H9 (cell line): ENCODE measurements at regions not wholly inside any gene's neighbourhood (a gene's known extent, or its start where the extent isn't known, plus 50 kb on each side); places are given as distances from the start of the nearest gene placed in this dataset.
A peak's percentile ranks its signal among the peaks of the same experiment; 100 is the strongest.

Experiments used
- DNase-seq: peaks from one replicate; pipeline ENCODE4 v3.0.0-alpha.2; 2017
- H2AFZ ChIP-seq: one replicate; pipeline ENCODE4 v1.6.1; 2013; ENCODE audit warnings: mild to moderate bottlenecking, low read length, control low read depth, moderate library complexity
- H2AK5ac ChIP-seq: 2 replicates; pipeline ENCODE4 v1.6.1; 2013; ENCODE audit warnings: low read length, control low read depth, mixed read lengths; ENCODE audit not compliant: insufficient read length
- H2BK120ac ChIP-seq: one replicate; pipeline ENCODE4 v1.6.1; 2013; ENCODE audit warnings: low read depth, mild to moderate bottlenecking, low read length, control low read depth, inconsistent platforms; ENCODE audit not compliant: poor library complexity, severe bottlenecking
- H2BK12ac ChIP-seq: 2 replicates; pipeline ENCODE4 v1.6.1; 2013; ENCODE audit warnings: low read length, control low read depth, mixed read lengths, low read depth; ENCODE audit not compliant: insufficient read length
- H2BK15ac ChIP-seq: 2 replicates; pipeline ENCODE4 v1.6.1; 2013; ENCODE audit warnings: low read depth, low read length, control low read depth
- H2BK20ac ChIP-seq: one replicate; pipeline ENCODE4 v1.6.1; 2013; ENCODE audit warnings: low read depth, mild to moderate bottlenecking, low read length, control low read depth, inconsistent platforms; ENCODE audit not compliant: poor library complexity, severe bottlenecking
- H2BK5ac ChIP-seq: 2 replicates; pipeline ENCODE4 v1.6.1; 2013; ENCODE audit warnings: low read length, control low read depth, mixed read lengths; ENCODE audit not compliant: insufficient read length
- H3K14ac ChIP-seq: 2 replicates; pipeline ENCODE4 v1.6.1; 2013; ENCODE audit warnings: low read length, control low read depth; ENCODE audit not compliant: insufficient read depth
- H3K18ac ChIP-seq: 2 replicates; pipeline ENCODE4 v1.6.1; 2013; ENCODE audit warnings: low read depth, mild to moderate bottlenecking, mixed read lengths, low read length, control low read depth; ENCODE audit not compliant: insufficient read length
- H3K23ac ChIP-seq: 2 replicates; pipeline ENCODE4 v1.6.1; 2013; ENCODE audit warnings: low read length, control low read depth, mixed read lengths, low read depth; ENCODE audit not compliant: insufficient read length
- H3K23me2 ChIP-seq: 2 replicates; pipeline ENCODE4 v1.6.1; 2013; ENCODE audit warnings: low read depth, mild to moderate bottlenecking, mixed read lengths, low read length, control low read depth; ENCODE audit not compliant: insufficient read length, poor library complexity, severe bottlenecking
- H3K27ac ChIP-seq: 2 replicates; pipeline ENCODE4 v1.5.1; 2013; ENCODE audit warnings: low read length, control low read depth, mixed read lengths, low read depth; ENCODE audit not compliant: insufficient read length
- H3K27me3 ChIP-seq: 2 replicates; pipeline ENCODE4 v1.6.1; 2013; ENCODE audit warnings: low read length, control low read depth, inconsistent platforms; ENCODE audit not compliant: insufficient read depth
- H3K4ac ChIP-seq: 2 replicates; pipeline ENCODE4 v1.6.1; 2013; ENCODE audit warnings: low read depth, mild to moderate bottlenecking, control low read depth, inconsistent platforms, low read length, moderate library complexity
- H3K4me1 ChIP-seq: 2 replicates; pipeline ENCODE4 v1.6.1; 2013; ENCODE audit warnings: low read length, control low read depth, inconsistent platforms; ENCODE audit not compliant: insufficient read depth
- H3K4me2 ChIP-seq: 2 replicates; pipeline ENCODE4 v1.6.1; 2013; ENCODE audit warnings: low read length, control low read depth, mixed read lengths; ENCODE audit not compliant: insufficient read length, insufficient read depth
- H3K56ac ChIP-seq: 2 replicates; pipeline ENCODE4 v1.6.1; 2013; ENCODE audit warnings: low read depth, mild to moderate bottlenecking, mixed read lengths, low read length, control low read depth; ENCODE audit not compliant: insufficient read length
- H3K79me1 ChIP-seq: 2 replicates; pipeline ENCODE4 v1.6.1; 2013; ENCODE audit warnings: low read depth, mild to moderate bottlenecking, moderate library complexity, low read length, control low read depth, inconsistent platforms; ENCODE audit not compliant: insufficient read depth, poor library complexity, severe bottlenecking
- H3K79me2 ChIP-seq: 2 replicates; pipeline ENCODE4 v1.6.1; 2013; ENCODE audit warnings: low read length, control low read depth, inconsistent platforms; ENCODE audit not compliant: insufficient read depth
- H3K9ac ChIP-seq: 2 replicates; pipeline ENCODE4 v1.6.1; 2013; ENCODE audit warnings: low read length, control low read depth, mixed read lengths; ENCODE audit not compliant: insufficient read length; ENCODE audit errors: extremely low read depth
- H3K9me3 ChIP-seq: one replicate; pipeline ENCODE4 v1.6.1; 2013; ENCODE audit warnings: low read depth, low read length, inconsistent platforms; ENCODE audit not compliant: control insufficient read depth
- H3T11ph ChIP-seq: one replicate; pipeline ENCODE4 v1.6.1; 2013; ENCODE audit warnings: mild to moderate bottlenecking, low read length, control low read depth, inconsistent platforms
- H4K20me1 ChIP-seq: one replicate; pipeline ENCODE4 v1.6.1; 2013; ENCODE audit not compliant: control insufficient read depth, insufficient read length, insufficient read depth
- H4K5ac ChIP-seq: 2 replicates; pipeline ENCODE4 v1.6.1; 2013; ENCODE audit warnings: low read depth, mild to moderate bottlenecking, mixed read lengths, low read length, control low read depth; ENCODE audit not compliant: insufficient read length
- H4K8ac ChIP-seq: replicated peaks from 2 replicates; pipeline ENCODE4 v1.6.1; 2013; ENCODE audit warnings: low read length, control low read depth, mixed read lengths, low read depth; ENCODE audit not compliant: insufficient read length
- H4K91ac ChIP-seq: 2 replicates; pipeline ENCODE4 v1.6.1; 2013; ENCODE audit warnings: low read depth, mild to moderate bottlenecking, moderate library complexity, mixed read lengths, low read length, control low read depth; ENCODE audit not compliant: insufficient read length
- H3K27ac Mint-ChIP-seq, 3 experiments: 2 replicates in 2 of 3; 3 replicates in 1 of 3; pipeline ENCODE4 v1.8.0; 2020 to 2021; ENCODE audit warnings: mixed read lengths in 3 of 3, mild to moderate bottlenecking in 1 of 3, moderate library complexity in 1 of 3
- H3K27me3 Mint-ChIP-seq: 2 replicates; pipeline ENCODE4 v1.8.0; 2021; ENCODE audit warnings: low read depth, mild to moderate bottlenecking, moderate library complexity, mixed read lengths
- H3K36me3 Mint-ChIP-seq, 3 experiments: 2 replicates in 2 of 3; 3 replicates in 1 of 3; pipeline ENCODE4 v1.8.0; 2020 to 2021; ENCODE audit warnings: low read depth in 3 of 3, mixed read lengths in 3 of 3; ENCODE audit not compliant: insufficient read depth in 1 of 3
- H3K4me1 Mint-ChIP-seq, 2 experiments: 2 replicates each; pipeline ENCODE4 v1.8.0; 2020; ENCODE audit warnings: mixed read lengths in 2 of 2
- H3K4me3 Mint-ChIP-seq, 2 experiments: 2 replicates in 1 of 2; 3 replicates in 1 of 2; pipeline ENCODE4 v1.8.0; 2020 to 2021; ENCODE audit warnings: mild to moderate bottlenecking in 2 of 2, mixed read lengths in 2 of 2, moderate library complexity in 1 of 2
- H3K9me3 Mint-ChIP-seq, 2 experiments: 2 replicates in 1 of 2; 3 replicates in 1 of 2; pipeline ENCODE4 v1.8.0; 2020; ENCODE audit warnings: mild to moderate bottlenecking in 2 of 2, mixed read lengths in 2 of 2, moderate library complexity in 1 of 2
- CTCF ChIP-seq: fragments of 200-600 bp; sonication (generic); conservative IDR thresholded peaks from 3 replicates; pipeline ENCODE4 v1.8.0; 2021; ENCODE audit warnings: antibody characterized with exemption, mild to moderate bottlenecking
- WGBS: extraction: QIAGEN DNeasy Blood & Tissue Kit; methylation state at CpG from one replicate; pipeline ENCODE4 v1.1.7; 2013; ENCODE audit warnings: missing lambda C conversion rate, low lambda C conversion rate, mixed read lengths; ENCODE audit not compliant: insufficient read length; ENCODE audit errors: extremely low coverage; 5-methylcytosine and 5-hydroxymethylcytosine counted together

GRCh38 chr10:21393931-21394330 lies 131.6 kb downstream of the SKIDA1 start:
- no peak overlapping the region for H4K8ac ChIP-seq
- H3K4me2 ChIP-seq, result no peak overlapping the region
- no peak overlapping the region for H3K27ac ChIP-seq
- H3K79me2 ChIP-seq, result no peaks in the 10 kb centered on the region
- Mint-ChIP-seq H3K4me1 (peaks cover 29 to 34% of the 10 kb centered on the region in 2 experiments), H3K9me3 (peaks cover 5 to 8% of the 10 kb centered on the region in 2 experiments; a peak in 4 of 5 replicates), H3K27me3 (no peaks in the 10 kb centered on the region), H3K4me3 (no peak overlapping the region), H3K36me3 (peaks cover 4 to 10% (median 5%) of the 10 kb centered on the region in 3 experiments; a peak in 6 of 7 replicates), H3K27ac (peak overlapping the region; percentile 22 to 66 (median 64); a peak in 3 of 7 replicates)
- no peak overlapping the region for H3K23ac ChIP-seq
- H2BK5ac ChIP-seq, result no peak overlapping the region
- no peak overlapping the region for H4K5ac ChIP-seq
- no peak for DNase-seq
- H3K56ac ChIP-seq, result no peak overlapping the region
- no peaks in the 10 kb centered on the region for H4K20me1 ChIP-seq
- H4K91ac ChIP-seq, result no peak overlapping the region
- no peak overlapping the region for H2AK5ac ChIP-seq
- no peak overlapping the region for H2BK20ac ChIP-seq
- no peaks in the 10 kb centered on the region for H3K79me1 ChIP-seq
- H3K27me3 ChIP-seq, result no peaks in the 10 kb centered on the region
- no peaks in the 10 kb centered on the region for H3K23me2 ChIP-seq
- no peak overlapping the region for H3T11ph ChIP-seq
- H3K14ac ChIP-seq, result no peak overlapping the region
- H2BK15ac ChIP-seq, result no peak overlapping the region; the same call in 1 of the 2 replicates
- no peak overlapping the region for H3K9ac ChIP-seq
- H2BK120ac ChIP-seq, result no peak overlapping the region
- no peak overlapping the region for H3K18ac ChIP-seq
- H3K4me1 ChIP-seq, result peaks cover 2% of the 10 kb centered on the region; the same call in 1 of the 2 replicates
- H3K9me3 ChIP-seq, result no peaks in the 10 kb centered on the region
- no peak for TF ChIP-seq CTCF
- WGBS, result no CpG with 5 or more reads among the region's 20 CpGs
- H2BK12ac ChIP-seq, result no peak overlapping the region
- H2AFZ ChIP-seq, result no peak overlapping the region
- H3K4ac ChIP-seq, result no peak overlapping the region; the same call in 1 of the 2 replicates
